HG03354 (cell line): ENCODE measurements at regions not wholly inside any gene's neighbourhood (a gene's known extent, or its start where the extent isn't known, plus 50 kb on each side); places are given as distances from the start of the nearest gene placed in this dataset.

Source experiments
- ATAC-seq: cut with Tn5 transposase; IDR thresholded peaks from one replicate; pipeline ENCODE4 v1.9.1; 2021; ENCODE audit warnings: mild to moderate bottlenecking; ENCODE audit not compliant: unreplicated experiment, poor library complexity, severe bottlenecking

DNA sequence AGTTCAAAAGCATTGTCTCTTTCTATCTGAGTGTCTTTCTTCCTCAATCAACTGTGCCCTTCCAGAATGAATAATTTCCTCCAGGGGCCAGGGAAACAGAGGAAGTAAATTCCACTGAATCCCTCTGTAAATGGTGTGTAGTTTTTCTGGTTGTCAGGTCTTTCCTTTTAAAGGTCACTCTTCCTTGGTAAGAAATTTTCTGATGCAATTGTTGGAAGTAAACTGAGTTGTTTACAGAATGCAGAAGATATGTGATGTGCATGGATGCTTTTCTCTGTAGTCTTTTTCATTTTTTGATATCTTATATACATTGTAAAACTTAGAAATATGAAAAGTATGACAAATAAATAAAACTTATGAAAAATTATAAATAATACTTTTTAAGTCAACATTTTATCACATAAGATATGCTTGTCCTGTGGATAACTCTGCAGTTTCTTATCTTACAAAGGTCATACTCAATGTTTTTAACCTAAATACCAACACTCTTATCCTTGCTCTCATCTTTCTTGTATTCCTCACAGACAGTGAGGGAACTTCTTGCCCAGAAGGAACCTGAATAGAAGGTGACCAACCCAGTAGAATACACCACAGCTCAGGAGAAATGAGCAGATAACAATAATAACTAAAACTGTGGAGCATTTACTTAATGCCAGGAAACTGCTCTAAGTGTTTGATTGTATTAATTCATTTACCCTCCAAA, 234.5 kb downstream of the METTL4 start:
- ATAC-seq: no peak

DNA sequence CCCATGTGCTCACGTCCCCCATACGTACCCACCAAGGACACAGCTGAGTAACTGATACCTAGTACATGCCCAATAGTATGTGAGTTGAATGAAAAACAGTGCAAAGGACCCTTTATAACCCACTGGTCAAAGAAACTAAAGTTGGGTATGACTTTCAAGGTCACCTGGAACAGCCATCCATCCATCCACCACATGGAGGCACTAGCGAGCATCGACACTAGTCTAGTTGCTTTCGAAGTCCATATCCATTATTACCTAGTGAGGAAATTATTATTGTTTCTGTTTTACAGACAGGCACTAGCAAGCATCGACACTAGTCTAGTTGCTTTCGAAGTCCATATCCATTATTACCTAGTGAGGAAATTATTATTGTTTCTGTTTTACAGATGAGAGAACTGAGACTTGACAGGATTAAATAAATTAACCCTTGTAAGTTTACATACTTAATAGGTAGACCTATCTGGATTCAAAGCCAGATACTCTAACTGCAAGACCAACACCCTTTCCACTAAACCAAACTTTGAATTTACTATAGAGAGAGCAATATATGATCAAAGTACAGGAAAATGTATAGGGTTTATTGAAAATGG, 233.7 kb downstream of the METTL4 start:
- ATAC-seq: peak; percentile 93

DNA sequence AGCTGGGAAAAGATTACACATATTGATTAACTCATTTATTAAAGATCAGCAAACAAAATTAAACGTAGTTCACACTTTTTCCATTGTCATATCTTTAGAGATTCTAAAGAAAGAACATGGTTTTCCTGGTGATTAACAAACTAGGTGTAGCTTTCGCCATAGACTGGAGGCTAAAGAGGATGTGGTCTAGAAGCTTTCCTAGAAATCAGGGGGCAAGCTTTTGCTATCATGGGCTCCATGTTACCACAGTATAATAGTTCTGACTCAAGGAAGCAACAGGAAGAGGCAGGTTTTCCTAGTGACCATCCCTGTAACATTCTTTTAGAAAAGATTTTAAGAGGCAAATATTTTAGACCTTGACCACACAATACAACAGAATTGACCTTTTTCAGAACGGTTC, 232.7 kb downstream of the METTL4 start:
- ATAC-seq: no peak

DNA sequence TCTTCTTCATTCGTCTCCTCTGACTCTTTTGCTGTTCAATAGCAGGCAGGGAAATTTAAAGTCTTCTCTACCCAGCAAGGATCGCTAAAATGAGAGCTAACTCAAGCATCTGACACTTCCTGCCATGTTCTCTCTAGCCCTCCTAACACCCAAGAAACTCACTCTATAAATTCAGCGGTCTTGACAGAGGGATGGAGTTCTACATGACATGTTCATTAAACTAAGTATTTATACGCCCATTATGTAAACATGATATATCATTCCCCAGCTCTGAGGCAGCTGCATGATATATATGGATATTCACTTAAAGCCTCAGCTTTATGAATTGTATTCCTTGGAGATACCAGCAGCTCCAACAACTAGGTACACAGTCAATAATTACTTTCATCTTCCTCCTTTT, 231.0 kb downstream of the METTL4 start:
- ATAC-seq: no peak

DNA sequence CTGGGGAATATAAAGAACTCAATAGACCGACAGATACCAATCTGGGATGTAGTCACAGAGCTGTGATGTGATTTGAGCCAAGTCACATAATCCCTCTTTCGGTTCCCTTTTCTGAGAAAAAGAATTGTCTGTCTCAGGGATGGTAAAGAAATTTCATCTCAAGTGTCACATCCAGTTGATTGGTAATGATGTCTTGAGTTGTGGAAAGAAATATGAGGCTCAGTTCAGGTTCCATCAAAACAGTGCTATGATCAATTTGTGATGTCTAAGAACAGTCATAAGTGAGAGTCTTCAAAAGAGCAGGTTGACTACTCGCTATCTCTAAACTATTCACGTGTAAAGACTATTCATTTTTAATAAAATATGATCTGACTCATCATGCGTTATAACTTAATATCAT, 223.3 kb downstream of the METTL4 start:
- ATAC-seq: no peak

DNA sequence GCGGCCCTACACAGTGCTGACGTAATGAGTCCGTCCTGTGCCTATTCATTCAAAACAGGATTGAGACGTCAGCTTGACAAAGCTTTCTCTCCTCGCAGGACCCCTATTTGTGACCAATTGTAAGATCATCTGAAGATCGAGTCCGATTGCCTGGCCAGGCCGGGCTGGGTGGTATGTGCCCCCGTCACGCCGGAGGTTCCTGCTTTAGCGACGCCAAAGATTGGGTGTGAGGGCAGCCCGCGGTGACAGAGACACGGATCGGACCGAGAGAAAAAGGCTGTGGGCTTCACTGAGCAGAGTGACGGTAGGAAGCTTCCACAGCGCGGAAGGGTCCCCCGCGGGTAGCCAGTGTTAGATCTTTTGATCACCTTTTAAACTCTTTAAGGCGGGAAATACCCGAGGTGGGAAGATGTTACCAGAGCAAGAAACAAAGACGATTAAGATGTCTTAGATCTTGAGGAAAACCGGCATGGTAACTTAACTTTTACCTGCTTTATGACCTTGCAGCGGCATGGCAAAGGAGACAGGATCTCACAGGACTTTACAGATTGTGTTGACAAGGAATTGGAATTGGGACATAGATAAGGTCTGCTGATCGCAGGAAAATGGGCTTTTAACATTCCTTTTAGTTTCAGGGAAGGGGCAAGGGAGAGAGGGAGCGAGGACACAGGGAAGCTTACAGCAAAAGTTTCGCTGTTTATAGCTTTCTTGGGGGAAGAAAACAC, 220.0 kb downstream of the METTL4 start:
- no peak for ATAC-seq

DNA sequence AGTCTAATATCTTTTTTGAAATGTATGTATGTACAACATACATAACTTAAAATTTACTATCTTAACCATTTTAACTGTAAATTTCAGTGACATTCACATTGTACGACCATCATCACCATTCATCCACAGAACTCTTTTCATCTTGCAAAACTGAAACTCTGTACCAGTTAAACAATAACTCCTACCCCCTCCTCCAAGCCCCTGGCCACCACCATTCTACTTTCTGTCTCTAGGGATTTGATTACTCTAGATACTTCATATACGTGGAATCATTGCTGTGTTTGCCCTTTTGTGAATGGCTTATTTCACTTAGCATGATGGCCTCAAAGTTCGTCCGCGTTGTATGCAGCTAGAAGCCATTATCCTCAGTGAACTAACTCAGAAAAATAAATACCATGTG, 217.0 kb downstream of the METTL4 start:
- ATAC-seq: peak; percentile 85

DNA sequence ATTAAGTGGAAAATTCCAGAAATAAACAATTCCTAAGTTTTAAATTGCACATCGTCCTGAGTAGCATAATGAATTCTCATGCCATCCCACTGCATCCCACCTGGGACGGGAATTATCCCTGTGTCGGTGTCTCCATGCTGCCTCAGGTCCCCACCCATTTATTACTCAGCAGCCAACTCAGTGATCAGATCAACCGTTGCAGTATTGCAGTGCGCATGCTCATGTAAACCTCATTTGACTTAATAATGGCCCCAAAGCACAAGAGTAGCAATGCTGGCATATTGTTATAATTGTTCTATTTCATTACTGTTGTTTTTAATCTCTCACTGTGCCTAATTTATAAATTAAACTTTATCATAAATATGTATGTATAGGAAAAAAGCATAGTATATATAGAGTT, 214.4 kb downstream of the METTL4 start:
- no peak for ATAC-seq

DNA sequence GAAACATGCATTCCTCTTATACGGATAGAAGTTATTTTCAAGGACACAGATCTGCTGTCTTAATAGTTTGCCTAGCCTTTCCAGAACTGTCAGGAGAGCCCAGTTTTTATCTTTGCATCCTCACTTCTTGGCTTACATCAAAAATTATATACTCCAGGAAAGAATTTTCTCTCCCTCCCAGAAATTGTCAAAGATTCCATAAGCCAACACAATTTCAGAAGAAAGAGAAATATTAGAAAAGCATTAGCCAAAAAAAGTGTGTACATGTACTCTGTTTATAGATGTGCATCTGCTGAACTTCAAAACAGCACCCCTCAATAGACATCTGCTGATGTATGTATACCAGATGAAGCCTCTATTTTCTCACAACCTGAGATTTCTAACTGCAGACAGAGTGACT, 210.4 kb downstream of the METTL4 start:
- ATAC-seq: no peak

DNA sequence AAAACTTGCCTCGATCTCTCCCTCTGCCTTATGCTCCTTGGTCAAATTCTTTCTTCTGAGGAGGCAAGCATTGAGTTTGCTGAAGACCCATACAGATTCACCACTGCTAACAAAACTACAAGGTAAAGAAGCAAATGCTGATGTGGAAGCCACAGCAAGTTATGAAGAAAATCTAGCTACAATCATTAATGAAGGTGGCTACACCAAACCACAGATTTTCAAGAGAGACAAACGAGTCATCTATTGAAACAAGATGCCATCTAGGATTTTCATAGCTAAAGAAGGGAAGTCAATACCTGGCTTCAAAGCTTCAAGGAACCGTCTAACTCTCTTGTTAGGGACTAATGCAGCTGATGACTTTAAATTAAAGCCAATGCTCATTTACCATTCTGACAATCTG, 203.2 kb downstream of the METTL4 start:
- no peak for ATAC-seq

DNA sequence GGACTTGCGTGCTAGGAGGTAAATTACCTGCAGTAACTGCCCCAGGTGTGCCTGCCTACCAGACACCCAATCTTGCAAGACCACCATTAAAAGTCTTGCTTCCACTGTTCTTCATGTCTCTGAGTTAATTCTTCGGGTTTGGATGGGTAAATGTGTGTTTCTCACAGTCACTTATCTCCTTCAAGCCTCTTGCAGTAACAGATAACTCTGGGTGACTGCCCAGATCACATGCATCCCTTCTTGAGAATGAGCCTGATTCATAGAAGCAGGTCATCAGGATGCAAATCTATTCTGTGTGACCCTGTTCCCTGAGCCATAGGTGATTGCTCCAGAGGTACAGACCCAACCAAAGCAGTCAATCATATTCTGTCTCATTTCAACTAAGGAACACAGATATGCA, 194.6 kb downstream of the METTL4 start:
- no peak for ATAC-seq

DNA sequence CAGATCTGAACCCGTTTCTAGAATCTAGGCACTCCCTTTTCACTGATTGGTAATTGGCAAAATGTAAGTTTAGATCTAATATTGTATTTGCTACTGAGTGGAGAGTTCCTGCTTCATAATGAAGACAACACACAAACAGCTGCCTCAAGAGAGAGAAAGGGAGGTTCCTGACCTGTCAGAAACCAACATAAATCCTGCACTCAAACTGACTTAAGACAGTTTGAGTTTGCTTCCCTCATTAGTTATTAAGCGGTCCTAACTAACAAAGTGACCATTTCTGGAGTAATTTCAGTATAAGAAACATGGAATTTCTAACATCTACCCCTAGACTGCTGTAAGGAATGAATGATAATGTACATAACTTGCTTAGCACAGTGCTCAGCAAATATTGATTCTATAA, 191.2 kb downstream of the METTL4 start:
- no peak for ATAC-seq

DNA sequence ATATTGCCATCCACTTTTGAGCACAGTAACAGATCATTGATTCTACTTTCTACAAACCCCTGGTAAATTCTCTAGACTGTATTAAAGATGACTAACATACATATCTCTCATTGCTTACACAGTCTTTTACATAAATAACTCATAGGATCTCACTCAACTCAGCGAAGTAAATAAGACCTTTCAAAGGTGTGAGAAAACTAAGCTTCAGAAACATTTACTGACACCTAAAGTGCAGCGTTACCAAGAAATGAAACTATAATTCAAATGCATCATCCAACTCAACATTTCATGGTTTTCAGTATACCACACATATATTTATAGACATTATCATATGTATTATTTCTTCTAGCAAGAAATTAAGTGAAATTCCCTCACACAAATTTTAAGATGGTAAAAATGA, 189.8 kb downstream of the METTL4 start:
- ATAC-seq: no peak

DNA sequence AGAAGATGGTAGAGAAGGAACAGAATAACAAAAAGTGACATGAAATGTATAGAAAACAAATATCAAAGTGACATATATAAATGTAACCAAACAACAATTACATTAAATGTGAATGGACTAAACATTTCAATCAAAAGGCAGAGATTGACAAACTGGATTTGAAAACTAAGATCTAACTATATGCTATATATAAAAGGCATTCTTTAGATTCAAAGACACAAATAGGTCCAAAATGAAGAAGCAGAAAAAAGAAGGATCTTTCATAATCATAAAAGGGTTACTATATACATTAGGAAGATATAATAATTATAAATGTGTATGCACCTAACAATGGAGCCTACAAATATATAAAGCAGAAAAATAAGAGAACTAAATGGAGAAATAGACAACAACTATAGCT, 183.7 kb downstream of the METTL4 start:
- ATAC-seq: no peak

DNA sequence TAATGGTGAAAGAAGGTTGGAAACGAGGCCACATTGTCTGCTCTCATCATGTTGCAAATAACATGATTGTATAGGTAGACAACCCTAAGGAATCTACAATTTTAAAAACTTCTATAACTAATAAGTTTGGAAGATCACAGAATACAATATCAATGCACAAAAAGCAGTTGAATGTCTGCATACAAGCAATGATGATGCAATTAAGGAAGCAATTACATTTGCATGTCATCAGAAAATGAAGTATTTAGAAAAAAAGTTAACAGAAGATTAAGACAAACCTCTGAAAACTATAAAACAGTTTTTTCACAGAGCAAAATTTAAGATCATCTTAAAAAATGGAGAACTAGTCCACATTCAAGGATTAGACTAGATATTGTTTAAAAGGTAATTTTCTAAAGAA, 181.1 kb downstream of the METTL4 start:
- no peak for ATAC-seq

DNA sequence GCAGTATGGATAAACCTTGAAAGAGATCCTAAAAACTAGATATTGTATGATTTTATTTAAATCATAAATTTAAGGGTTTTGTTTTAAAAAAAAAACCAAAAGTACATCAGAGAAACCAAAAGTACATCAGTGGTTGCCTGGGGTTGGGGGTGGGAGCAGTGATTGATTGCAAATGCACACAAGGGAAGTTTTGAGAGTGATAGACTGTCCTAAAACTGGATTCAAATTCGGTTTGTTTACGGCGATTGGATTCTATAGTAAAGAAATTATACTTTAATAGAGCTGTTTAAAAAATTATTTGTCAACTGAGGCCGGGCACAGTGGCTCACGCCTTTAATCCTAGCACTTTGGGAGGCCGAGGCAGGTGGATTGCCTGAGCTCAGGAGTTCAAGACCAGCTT, 179.8 kb downstream of the METTL4 start:
- no peak for ATAC-seq

DNA sequence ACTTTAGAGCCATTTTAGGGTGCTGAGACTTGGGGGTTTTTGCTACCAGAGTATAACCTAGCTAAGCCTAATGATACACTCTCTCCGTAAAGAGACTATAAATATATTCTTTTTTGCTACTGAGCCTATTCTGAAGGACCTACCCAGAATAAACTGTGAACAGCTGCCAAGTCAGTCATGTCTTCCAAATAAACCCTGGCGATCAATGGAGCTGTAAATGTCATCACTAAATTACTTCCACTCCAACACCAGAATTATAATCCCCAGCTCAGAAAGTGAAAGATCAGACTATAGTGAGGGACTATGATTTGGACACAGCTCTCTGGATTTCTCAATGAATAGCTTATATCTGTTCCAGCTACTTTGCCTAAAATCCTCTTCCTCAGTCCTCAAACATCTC, 178.9 kb downstream of the METTL4 start:
- ATAC-seq: no peak

DNA sequence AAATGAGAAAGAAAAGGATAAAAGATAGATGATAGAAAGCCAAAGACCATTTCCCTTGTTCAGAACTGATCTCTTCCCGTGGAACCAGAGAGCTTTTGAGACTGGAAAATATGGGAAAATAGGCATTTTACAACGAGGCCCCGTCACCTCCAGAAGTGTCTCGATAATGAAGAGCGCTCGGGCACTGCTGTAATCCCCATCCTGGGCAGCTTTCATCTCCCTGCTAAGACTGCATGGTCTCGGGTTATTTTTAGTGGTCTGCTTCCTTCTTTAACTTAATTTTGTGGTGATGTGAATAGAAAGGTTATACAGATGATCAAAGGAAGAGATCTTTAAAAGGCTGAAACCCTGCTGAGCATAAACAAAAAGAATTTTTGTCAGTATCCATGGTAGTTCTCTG, 176.6 kb downstream of the METTL4 start:
- ATAC-seq: no peak

DNA sequence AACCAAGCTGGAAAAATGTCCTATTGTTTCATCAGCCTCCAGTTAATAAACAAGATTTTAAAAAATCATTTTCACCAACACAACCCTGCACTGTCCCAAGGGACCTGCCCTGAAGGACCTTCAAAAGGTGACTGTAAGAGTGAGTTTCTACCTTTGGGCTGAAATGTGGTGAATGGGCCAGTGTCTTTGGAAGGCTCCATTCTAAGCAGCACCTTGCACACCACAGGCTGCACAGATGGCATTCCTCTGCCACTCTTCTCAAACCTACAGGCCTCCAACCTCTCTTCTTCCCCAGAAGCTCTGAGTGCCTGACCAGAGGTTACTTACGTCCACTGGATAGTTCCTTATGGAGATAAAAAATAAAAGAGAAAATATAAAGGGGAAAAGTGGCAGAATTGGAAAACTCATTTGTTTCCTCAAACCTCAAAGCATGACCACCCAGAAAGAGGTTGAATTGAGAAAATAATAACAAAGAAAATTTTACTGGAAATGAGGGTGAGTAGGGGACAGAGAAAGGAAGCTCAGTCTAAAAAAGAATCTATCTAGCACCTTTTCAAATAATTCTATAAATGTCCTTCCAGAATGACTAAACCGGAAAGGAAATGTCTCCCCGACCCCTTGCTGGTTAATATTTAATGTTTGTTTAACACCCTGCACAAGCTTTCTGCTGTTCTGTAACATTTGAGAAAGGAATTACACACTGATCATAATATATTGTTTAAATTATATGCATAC, 175.7 kb downstream of the METTL4 start:
- ATAC-seq: peak; percentile 93

DNA sequence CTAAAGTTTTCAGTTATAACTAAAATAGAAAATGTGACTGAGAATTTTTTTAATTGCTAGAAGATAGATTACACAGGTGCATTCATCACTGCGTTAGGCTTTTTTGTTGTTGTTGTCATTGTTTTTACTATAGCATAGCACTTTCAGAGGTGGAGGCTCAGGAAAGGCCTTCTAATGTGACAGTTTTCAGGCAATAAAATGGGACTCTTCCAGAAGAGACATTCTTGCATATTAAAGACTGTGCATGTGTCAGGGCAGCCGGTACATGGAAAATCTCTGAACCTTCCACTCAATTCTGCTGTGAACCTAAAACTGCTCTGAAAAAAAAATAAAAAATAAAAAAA, 175.2 kb downstream of the METTL4 start:
- peak; percentile 39 for ATAC-seq

DNA sequence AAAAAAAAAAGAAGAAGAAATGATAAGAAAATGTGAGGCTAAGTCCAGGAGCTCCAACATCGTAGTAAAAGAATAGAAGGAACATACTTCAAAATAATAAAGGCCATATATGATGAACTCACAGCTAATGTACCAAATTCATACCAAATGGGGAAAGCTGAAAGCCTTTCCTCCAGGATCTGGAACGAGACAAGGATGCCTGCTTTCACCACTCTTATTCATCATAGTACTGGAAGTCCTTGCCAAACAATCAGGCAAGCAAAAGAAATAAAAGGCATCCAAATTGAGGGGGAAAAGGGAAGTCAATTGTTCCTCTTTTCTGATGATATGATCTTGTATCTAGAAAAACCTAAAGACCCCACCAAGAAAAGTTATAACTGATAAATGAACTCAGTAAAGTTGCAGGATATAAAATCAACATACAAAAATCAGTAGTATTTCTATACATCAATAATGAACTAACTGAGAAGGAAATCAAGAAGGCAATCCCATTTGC, 170.6 kb downstream of the METTL4 start:
- no peak for ATAC-seq
